ENCODE measurements at regions not wholly inside any gene's neighbourhood (a gene's known extent, or its start where the extent isn't known, plus 50 kb on each side); places are given as distances from the start of the nearest gene placed in this dataset.
A peak's percentile ranks its signal among the peaks of the same experiment; 100 is the strongest.
"Not testable (repeated sequence)": the region's sequence is repeated elsewhere in the genome, so short reads cannot be mapped to it uniquely, and the experiment has no call there.

- DNase-seq = no peak
Measured at GRCh38 chr6:137970368-137970767, 103.3 kb downstream of the TNFAIP3 start.

GRCh38 chr6:137973201-137973600 lies 106.1 kb downstream of the TNFAIP3 start:
- DNase-seq = no peak

DNA sequence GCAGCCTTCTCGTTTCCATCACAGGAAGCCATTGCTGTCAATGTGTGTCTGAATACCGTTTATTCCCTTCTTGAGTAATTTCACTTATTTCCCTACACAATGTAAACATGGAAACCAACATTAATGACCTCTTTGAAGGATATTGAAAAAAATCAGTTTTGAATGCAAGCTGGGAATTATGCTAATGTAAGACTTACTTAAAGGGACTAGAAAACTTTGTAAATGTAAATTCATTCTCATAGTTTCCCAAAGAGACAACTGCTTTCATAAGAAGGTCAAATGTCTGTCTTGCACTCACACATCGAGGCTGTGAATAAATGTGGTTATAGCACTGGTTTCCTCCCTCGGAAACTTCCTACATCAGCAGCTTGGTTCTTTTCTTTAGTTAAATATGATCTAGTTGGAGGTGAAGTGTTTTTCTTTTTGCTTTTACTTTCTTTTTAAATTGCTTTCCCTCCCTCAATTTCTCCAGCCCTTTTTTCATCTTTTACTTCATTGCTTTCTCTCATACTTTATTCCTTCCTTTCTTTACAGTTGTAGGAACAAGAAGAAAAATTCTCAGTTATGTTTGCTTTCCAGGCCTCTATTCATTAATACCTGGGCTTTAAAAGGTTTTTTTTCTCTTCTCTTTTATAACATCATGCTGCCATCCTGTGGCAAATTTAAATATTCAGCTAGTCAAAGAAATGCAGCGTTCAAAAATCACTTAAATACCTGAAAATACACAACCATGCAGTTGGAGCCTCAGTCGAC lies 108.3 kb downstream of the TNFAIP3 start:
- DNase-seq = peak; percentile 84

DNA sequence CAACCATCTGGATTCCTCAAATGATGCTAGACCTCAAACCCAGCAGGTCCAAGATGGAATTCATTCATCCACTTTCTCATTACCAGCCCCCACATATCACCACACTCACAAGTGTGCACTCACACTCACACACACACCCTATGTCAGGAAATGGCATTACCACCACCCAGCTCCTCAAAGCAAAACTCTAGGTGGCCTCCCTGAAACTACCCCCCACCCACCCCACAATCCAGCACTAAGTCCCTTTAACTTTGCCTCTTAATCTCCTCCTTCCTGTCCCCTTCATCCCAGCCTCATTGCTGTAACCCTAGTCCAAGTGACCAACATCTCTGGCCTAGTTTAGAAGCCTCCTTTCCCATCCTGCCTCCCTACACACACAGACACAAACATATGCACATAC lies 109.4 kb downstream of the TNFAIP3 start:
- DNase-seq = no peak

GRCh38 chr6:137977206-137977605 lies 110.1 kb downstream of the TNFAIP3 start:
- DNase-seq = no peak

- DNase-seq = no peak
Measured at GRCh38 chr6:137977814-137978213, 110.8 kb downstream of the TNFAIP3 start.

GRCh38 chr6:137978252-137978896 lies 111.3 kb downstream of the TNFAIP3 start:
- DNase-seq = peak; percentile 66

DNA sequence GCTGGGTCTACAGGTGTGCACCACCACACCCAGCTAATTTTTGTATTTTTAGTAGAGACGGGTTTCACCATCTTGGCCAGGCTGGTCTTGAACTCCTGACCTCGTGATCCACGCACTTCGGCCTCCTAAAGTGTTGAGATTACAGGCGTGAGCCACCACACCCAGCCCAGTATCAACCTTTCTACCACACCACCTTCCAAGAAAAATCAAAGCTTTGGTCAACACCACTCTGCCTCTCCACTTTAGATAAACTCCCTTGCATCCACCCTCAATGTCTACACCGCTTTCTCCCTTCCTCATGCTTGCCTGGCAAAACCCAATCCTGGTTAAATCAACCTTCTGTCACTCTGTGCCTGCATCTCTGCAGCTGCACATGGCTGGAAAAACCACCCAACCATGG lies 112.2 kb downstream of the TNFAIP3 start:
- not testable (repeated sequence) for DNase-seq

DNA sequence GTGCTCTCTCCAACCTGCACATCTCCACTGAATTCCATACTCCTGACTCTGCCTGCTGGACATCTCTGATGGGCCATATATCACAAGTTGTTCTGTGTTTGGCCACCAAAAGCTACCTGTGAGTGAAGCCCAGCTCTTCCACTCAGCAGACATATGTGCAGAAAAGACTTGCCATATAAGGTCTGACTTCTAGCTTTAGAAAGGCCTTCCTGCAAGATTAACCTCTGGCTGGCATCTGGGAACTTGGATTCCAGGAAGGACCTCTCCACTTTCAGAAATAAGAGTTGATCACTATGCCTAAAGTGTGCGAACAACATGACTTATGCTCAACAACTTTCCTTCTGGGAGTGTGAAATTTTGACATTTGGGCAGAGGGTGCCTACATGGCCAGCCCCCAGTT lies 113.7 kb downstream of the TNFAIP3 start:
- no peak for DNase-seq

GRCh38 chr6:137981758-137982157 lies 114.7 kb downstream of the TNFAIP3 start:
- no peak for DNase-seq

DNA sequence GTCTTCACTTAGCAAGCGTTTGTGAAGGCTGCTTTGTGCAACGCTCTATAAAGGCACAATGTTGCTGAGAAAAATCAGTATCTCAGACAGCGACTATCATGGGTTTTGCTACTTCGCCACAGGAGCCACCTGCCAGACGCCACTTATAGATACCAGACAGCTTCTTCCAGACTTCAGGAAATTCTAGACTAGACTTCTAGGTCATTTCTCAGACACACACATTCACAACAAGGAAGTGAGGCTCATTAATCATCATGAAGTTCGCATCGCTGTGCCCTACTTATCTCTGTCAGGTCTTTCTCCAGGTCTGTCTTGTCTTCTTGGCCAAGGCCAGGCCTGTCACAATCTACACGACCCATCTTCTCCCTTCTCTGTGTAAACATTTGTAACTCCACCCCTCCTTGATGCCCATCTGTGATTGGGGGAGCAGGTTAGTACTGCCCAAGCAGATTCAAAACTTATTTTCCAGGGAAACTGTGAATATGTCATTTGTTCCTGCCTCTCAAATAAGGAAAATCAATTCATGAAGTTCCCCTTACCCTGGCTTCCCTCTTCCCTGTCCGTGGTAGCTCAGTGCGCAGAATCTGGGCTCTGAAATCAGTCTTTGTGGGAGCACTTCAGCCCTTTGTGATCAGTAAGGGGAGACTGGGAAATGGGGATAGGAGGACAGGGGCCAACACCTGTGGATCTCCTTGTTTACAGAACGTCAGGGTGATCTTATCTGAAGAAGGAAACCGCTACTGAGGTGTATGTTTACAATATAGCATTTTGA lies 115.5 kb downstream of the TNFAIP3 start:
- DNase-seq = no peak

DNA sequence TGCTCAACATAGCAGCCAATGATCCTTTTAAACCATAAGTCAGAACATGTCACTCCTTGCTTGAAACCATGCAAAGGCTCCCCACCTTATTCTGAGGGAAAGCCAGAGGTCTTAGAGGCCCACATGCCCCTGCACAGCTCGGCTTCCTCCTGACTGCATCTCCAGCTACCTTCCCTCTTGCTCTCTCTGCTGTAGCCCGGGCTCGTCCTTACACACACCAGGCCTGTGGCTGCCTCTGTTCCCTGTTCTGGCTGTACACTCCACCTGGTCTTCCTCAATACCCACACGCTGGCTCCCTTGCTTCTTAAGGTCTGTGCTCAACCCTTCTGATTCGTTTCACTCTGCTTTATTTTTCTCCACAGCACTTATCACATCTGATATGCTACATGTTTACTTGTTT lies 116.2 kb downstream of the TNFAIP3 start:
- DNase-seq = no peak

DNA sequence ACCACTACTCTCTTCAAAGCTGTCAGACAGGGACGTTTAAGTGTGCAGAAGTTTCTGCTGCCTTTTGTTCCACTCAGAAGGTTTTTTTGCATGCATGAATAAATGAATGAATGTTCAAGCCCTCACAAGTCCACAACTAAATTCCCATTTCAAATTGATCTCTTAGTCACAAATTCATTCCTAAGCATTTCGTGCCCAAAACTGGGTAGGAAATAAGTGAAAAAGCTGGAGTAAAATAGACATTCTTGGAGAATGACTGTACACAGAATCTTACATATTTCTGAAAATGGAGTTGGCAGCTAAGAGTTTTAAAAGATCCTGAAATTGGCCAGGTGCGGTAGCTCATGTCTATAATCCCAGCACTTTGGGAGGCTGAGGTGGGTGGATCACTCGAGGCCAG lies 117.6 kb downstream of the PERP start:
- DNase-seq = no peak

- DNase-seq = no peak
Measured at GRCh38 chr6:137995371-137995770, 111.8 kb downstream of the PERP start.

GRCh38 chr6:137998461-137999019 lies 108.7 kb downstream of the PERP start:
- DNase-seq = no peak

GRCh38 chr6:137999815-138000214 lies 107.4 kb downstream of the PERP start:
- DNase-seq = no peak

- DNase-seq = no peak
Measured at GRCh38 chr6:138000941-138001340, 106.3 kb downstream of the PERP start.

DNA sequence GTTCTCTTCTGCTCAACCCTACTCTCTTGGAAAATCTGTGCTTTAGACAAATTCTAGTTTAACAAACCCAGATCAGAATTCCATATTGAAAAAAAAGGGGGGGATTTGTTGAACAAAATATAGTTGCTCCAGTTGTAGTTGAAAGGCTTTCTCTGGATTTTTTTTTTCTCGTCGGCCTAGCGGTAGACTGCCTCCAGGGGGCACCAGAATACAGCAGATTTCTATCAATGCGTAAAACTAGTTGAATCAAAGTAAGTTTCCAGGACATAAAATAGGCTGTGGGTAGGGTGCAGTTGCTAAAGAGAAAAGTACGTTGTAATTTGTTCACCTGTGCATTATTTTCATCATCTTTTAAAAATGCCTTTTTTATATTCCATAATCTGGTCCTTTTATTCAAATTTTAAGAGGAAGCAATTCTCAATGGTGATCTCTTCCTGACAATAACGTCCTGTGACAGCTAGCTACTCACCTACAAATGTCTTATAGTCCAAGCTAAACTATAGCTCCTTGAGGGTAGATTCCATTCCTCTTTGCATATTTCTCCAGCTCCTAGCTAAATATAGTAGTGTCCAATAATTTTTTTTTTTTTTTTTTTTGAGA lies 105.4 kb downstream of the PERP start:
- peak; percentile 80 for DNase-seq

GRCh38 chr6:138004430-138005287 lies 102.6 kb downstream of the PERP start:
- DNase-seq = peak; percentile 77

DNA sequence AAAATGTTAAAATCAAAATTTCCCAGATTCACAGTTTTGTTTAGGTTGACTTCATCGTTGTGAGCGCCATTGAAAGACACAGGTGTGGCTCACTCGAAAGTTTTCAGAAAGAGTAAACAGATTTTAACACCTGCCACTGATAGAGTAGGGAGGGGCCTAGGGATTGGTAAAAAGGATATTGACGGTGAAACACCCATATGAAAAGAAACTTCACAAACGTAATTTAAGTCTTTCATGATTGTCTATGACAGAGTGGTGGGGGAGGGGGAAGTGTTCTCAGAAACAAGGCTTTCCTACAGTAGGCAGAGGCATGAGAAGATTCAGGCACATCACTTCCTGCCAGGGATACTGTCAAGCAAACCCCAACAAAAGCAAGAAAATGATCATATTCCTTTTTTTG lies 101.4 kb downstream of the PERP start:
- no peak for DNase-seq

DNA sequence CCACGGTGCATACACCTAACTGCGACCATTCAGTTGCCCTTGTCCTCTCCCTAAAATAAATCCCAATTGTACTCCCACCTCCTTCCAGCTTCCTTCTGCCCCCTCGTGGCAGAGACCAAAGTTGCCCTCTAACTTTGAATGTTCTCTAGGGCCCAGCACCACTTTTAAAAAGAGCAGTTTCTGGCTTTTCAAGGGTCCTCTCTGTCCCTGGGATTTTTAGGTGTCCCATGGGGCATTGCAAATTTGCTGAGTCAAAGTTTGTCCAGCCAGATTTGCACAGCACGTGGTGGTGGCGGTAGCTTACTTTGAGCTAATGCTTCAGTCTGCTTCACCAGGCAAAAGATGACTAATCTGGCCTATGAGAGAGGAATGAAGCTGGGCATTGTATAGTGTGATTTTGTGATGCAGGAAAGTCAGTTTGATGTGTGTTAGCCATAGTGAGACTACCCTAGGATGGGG lies 100.2 kb downstream of the PERP start:
- DNase-seq = peak; percentile 57

GRCh38 chr6:138008791-138009190 lies 98.4 kb downstream of the PERP start:
- DNase-seq = peak; percentile 70
